OCI-LY7 (cell line): ENCODE measurements at regions not wholly inside any gene's neighbourhood (a gene's known extent, or its start where the extent isn't known, plus 50 kb on each side); places are given as distances from the start of the nearest gene placed in this dataset.

ENCODE experiments used
- EZH2phosphoT487 ChIP-seq: fragments of 200-600 bp; sonication (generic); IDR thresholded peaks from 2 replicates; pipeline ENCODE4 v1.6.1; 2018; ENCODE audit warnings: low read depth, borderline replicate concordance, mild to moderate bottlenecking, mixed run types, antibody characterized with exemption, low read length, moderate library complexity, mixed read lengths
- TF ChIP-seq, protein P1 (sequence below): fragments of 200-600 bp; sonication (generic); conservative IDR thresholded peaks from 2 replicates; pipeline ENCODE4 v1.5.1; 2014; ENCODE audit warnings: mild to moderate bottlenecking, antibody characterized with exemption, low read length, moderate library complexity, mixed read lengths

DNA sequence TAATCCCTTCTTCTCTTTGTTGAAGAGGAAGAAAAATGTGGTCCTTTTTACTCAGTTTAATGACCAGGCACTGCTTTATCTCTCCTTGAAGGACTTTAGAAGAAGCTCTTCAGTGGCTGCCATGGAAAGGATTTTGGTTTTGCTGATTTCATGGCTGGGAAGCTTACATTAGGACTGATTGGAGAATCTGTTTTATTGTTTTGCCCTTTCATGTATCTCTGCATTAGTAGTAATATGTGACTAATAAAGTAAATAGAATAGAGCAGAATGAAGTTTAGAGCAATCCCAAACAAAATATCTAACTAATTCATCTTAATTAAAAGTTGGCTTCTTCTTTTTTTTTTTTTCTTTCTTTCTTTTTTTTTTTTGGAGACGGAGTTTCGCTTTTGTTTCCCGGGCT, 502.9 kb downstream of the HAO1 start:
- no peak for TF ChIP-seq EZH2phosphoT487
- TF ChIP-seq, protein P1, sequence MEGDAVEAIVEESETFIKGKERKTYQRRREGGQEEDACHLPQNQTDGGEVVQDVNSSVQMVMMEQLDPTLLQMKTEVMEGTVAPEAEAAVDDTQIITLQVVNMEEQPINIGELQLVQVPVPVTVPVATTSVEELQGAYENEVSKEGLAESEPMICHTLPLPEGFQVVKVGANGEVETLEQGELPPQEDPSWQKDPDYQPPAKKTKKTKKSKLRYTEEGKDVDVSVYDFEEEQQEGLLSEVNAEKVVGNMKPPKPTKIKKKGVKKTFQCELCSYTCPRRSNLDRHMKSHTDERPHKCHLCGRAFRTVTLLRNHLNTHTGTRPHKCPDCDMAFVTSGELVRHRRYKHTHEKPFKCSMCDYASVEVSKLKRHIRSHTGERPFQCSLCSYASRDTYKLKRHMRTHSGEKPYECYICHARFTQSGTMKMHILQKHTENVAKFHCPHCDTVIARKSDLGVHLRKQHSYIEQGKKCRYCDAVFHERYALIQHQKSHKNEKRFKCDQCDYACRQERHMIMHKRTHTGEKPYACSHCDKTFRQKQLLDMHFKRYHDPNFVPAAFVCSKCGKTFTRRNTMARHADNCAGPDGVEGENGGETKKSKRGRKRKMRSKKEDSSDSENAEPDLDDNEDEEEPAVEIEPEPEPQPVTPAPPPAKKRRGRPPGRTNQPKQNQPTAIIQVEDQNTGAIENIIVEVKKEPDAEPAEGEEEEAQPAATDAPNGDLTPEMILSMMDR, result no peak
